ENCODE measurements at regions not wholly inside any gene's neighbourhood (a gene's known extent, or its start where the extent isn't known, plus 50 kb on each side); places are given as distances from the start of the nearest gene placed in this dataset.

DNA sequence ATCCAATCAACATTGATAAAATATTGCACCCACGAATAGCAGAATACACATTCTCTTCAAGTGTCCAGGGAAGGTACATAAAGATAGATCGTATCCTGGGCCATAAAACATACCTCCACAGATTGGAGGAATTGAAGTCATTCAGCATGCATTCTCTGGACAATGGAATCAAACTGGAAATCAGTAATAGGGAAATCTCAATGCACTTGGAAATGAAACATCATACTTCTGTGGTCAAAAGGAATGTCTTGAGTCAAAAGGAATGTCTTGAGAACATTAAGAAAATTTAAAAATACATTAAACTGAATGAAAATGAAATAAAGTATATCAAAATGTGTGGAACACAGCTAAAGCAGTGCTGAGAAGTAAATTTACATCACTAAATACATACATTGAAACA, 138.8 kb downstream of the TFAP2A start:
- TF ChIP-seq, protein P1, sequence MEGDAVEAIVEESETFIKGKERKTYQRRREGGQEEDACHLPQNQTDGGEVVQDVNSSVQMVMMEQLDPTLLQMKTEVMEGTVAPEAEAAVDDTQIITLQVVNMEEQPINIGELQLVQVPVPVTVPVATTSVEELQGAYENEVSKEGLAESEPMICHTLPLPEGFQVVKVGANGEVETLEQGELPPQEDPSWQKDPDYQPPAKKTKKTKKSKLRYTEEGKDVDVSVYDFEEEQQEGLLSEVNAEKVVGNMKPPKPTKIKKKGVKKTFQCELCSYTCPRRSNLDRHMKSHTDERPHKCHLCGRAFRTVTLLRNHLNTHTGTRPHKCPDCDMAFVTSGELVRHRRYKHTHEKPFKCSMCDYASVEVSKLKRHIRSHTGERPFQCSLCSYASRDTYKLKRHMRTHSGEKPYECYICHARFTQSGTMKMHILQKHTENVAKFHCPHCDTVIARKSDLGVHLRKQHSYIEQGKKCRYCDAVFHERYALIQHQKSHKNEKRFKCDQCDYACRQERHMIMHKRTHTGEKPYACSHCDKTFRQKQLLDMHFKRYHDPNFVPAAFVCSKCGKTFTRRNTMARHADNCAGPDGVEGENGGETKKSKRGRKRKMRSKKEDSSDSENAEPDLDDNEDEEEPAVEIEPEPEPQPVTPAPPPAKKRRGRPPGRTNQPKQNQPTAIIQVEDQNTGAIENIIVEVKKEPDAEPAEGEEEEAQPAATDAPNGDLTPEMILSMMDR (IDR thresholded peaks at IDR 0.05; ENCODE audit: borderline replicate concordance, insufficient read depth, low read depth, low read length) = no peak

DNA sequence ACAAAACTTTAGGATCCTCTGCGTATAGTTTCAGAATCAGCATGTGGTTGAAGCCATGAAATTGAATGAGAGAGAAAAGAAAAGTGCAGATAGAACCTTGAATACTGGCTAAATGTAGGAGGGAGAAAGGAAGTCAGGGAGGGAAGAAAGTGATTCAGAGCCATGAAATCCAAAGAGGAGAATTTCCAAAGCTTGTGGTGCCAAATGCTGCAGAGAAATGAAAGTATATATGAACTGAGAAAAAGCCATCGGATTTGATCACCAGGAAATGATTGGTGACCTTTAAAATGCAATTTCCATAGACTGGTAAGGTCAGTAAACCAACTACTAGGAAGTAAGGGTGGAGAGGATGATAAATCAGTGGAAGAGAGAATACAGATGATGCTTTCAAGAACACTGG, 142.3 kb downstream of the TFAP2A start:
- no peak overlapping the region for H3K4me3 ChIP-seq (ENCODE audit: low read depth, low read length)
- TF ChIP-seq, protein P1 (IDR thresholded peaks at IDR 0.05; ENCODE audit: borderline replicate concordance, insufficient read depth, low read depth, low read length) = no peak

More for the DNA sequence above, 138.8 kb downstream of the TFAP2A start:
- H3K4me3 ChIP-seq (ENCODE audit: low read depth, low read length) = no peak overlapping the region

DNA sequence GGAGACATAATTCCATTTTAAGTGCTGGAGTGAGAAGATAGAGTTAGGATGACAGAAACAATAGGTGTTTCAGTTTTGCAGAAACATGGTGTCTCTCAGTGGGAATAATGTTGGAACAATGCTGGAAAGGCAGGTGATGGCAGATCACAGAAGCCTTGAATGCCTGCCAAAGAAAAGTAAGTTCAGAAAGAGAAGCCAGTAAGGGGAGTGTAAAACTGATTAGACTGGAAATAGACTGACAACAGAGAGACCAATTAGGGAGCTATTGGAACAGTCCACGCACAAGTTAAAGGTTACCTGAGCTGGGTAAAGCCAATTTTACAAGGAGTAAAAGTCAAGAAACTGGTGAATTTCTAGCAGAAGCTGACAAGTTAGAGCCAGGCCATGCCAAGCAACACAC, 142.9 kb downstream of the TFAP2A start:
- TF ChIP-seq, protein P1 (IDR thresholded peaks at IDR 0.05; ENCODE audit: borderline replicate concordance, insufficient read depth, low read depth, low read length) = no peak
- H3K4me3 ChIP-seq (ENCODE audit: low read depth, low read length) = no peak overlapping the region

DNA sequence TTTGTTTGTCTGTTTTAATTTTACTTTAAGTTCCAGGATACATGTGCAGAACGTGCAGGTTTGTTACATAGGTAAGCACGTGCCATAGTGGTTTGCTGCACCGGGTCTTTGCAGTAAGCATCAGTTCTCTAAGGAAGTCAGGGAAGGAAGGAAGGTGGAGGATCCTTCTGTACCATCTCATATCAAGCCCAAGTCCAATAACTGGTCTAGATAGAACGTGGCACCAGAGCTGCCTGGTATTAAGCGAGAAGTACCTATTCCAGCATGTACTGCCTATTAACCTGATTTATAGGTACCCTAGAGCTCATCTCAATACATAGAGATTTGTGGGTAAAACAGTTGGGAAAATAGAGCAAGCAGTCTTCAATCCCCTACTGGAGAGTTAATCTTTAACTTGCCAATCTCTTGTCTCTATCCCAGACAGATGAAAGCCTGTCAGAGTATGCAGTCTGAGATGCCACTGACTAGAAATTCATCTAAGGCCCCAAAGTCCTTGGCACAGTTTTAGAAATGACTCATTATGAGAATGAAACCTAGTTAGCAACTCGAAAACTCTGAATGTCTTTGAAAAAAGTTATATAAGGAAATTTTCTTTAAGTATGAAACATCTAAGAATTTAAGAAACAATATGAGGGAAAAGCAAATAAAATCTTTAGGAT, 144.9 kb downstream of the TFAP2A start:
- no peak overlapping the region for H3K4me3 ChIP-seq (ENCODE audit: low read depth, low read length)
- TF ChIP-seq, protein P1 (IDR thresholded peaks at IDR 0.05; ENCODE audit: borderline replicate concordance, insufficient read depth, low read depth, low read length) = no peak

DNA sequence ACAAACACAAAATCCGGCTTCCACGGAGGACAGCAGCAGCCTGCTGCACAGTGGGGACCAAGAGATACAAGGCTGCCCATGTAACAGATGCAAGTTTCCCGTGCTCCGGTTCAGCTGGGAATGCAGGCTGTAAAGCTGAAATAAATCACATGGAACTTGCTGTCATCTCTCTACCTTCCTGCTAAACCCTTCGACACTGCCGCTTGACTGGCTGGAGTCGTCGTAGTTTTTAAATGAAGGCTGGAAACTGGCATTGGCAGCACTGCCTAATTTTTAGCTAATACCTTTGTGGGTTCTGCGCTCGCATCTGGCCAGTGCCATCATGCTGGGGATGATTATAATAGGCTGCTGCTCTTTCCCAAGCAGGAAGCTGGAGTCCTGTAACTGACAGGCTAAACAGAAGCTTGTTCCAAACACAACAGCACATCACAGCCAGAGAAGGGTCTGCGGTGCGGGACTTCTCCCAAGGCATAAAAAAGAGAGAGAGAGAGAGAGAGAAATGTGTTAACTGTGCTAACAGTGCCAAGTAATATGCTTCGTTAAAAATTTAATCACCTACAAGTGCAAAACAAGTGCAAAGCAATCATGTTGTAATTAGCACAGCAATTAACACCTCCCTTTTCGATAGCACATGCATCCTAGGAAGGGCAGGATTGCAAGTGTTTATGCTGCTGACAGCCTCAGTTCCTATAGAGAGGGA, 146.1 kb downstream of the TFAP2A start:
- H3K4me3 ChIP-seq (ENCODE audit: low read depth, low read length) = no peak overlapping the region
- TF ChIP-seq, protein P1 (IDR thresholded peaks at IDR 0.05; ENCODE audit: borderline replicate concordance, insufficient read depth, low read depth, low read length) = no peak

DNA sequence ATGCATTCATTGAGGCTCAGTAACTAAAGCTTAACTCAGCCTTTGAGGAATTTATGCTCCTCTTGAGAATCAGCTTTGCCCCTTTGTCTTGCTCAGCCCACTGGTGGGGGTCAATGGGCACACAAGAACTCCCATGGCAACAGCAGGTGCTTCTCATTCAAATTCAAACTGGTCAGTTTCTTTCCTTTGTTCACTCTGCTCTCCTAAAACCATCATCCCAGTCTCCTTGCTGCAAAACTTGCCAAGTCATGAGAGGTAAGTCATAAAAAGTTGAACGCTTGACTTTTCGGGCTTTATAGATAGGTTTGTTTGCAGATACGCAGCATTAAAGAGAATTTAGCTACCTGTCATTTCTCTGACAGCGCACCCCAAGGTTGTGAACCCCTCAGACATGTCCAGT, 146.8 kb downstream of the TFAP2A start:
- no peak overlapping the region for H3K4me3 ChIP-seq (ENCODE audit: low read depth, low read length)

More for the DNA sequence above, 146.8 kb downstream of the TFAP2A start:
- TF ChIP-seq, protein P1 (IDR thresholded peaks at IDR 0.05; ENCODE audit: borderline replicate concordance, insufficient read depth, low read depth, low read length) = no peak
